Spleen (tissue), 11 donors: ENCODE measurements at regions not wholly inside any gene's neighbourhood (a gene's known extent, or its start where the extent isn't known, plus 50 kb on each side); places are given as distances from the start of the nearest gene placed in this dataset.

Source experiments
- DNase-seq: peaks from one replicate; pipeline ENCODE4 v3.0.0-alpha.2; 2020
- H3K27ac ChIP-seq, 8 donors: fragments of 200-600 bp; sonication (generic) in 7 of 8; 1 replicate in 4 of 8; 2 replicates in 4 of 8; pipeline versions ENCODE4 v1.5.0 to v1.8.0; 2016 to 2021; ENCODE audit warnings: inconsistent platforms in 4 of 8, mild to moderate bottlenecking in 4 of 8, moderate library complexity in 1 of 8
- H3K27me3 ChIP-seq, 7 donors: fragments of 200-600 bp; sonication (generic) in 6 of 7; replicated peaks in 1 of 7; 1 replicate in 4 of 7; 2 replicates in 3 of 7; pipeline versions ENCODE4 v1.5.0 to v1.8.0; 2016 to 2021; ENCODE audit warnings: inconsistent platforms in 3 of 7, mild to moderate bottlenecking in 1 of 7
- H3K36me3 ChIP-seq, 6 donors: fragments of 200-600 bp; sonication (generic) in 5 of 6; 1 replicate in 4 of 6; 2 replicates in 2 of 6; pipeline versions ENCODE4 v1.5.0 to v1.8.0; 2016 to 2021; ENCODE audit warnings: inconsistent platforms in 2 of 6
- H3K4me1 ChIP-seq, 6 donors: fragments of 200-600 bp; sonication (generic) in 5 of 6; 1 replicate in 3 of 6; 2 replicates in 3 of 6; pipeline versions ENCODE4 v1.5.0 to v1.8.0; 2016 to 2021; ENCODE audit warnings: inconsistent platforms in 3 of 6
- H3K4me3 ChIP-seq, 8 donors: fragments of 200-600 bp; sonication (generic) in 7 of 8; 1 replicate in 4 of 8; 2 replicates in 4 of 8; pipeline versions ENCODE4 v1.5.0 to v1.8.0; 2016 to 2021; ENCODE audit warnings: inconsistent platforms in 4 of 8, mild to moderate bottlenecking in 4 of 8, moderate library complexity in 2 of 8
- H3K9me3 ChIP-seq, 8 donors: fragments of 200-600 bp; sonication (generic) in 7 of 8; 1 replicate in 4 of 8; 2 replicates in 4 of 8; pipeline versions ENCODE4 v1.5.0 to v1.8.0; 2016 to 2021; ENCODE audit warnings: inconsistent platforms in 4 of 8
- POLR2A ChIP-seq, 3 donors: fragments of 450-650 bp; IDR thresholded peaks; one replicate each; pipeline ENCODE4 v1.5.1; 2017; ENCODE audit warnings: antibody characterized with exemption in 3 of 3, mild to moderate bottlenecking in 1 of 3
- POLR2AphosphoS5 ChIP-seq, 3 donors: sonication (generic); formaldehyde crosslinking; IDR thresholded peaks; one replicate each; pipeline ENCODE4 v1.5.1; 2017; ENCODE audit warnings: antibody characterized with exemption in 3 of 3
- WGBS, 5 donors: extraction: QIAGEN DNeasy Blood & Tissue Kit in 3 of 5; methylation state at CpG; one replicate each; pipeline versions ENCODE4 v1.1.5 to v1.1.7; 2013 to 2018; 5-methylcytosine and 5-hydroxymethylcytosine counted together
- intact Hi-C: fragments of 100-400 bp; cut with DNase I; formaldehyde crosslinking; loops from one replicate; pipeline ENCODE4 v1.15.0; 2023; ENCODE audit warnings: low total_unique reads
- TF ChIP-seq, protein P1 (sequence below), 11 experiments: fragments of 200-600 bp in 7 of 11; fragments of 450-650 bp in 4 of 11; sonication (generic) in 4 of 11; IDR thresholded peaks in 8 of 11; conservative IDR thresholded peaks in 3 of 11; 1 replicate in 7 of 11; 2 replicates in 4 of 11; pipeline versions ENCODE4 v1.4.0 to v1.8.0; 2016 to 2021; ENCODE audit warnings: antibody characterized with exemption in 11 of 11, inconsistent platforms in 4 of 11, mild to moderate bottlenecking in 1 of 11
- donor health status: healthy with polysubstance abuse.
- donor health status: DM: no; HTN: no; CAD: no; lungs with moderate emphysema.
- donor health status: DM: no; HTN: no; CAD: no.
- donor health status: Bipolar disorder and iron deficiency.
- donor health status: healthy.
- donor health status: DM: no; HTN: no; CAD: no.
- donor health status: DM: yes; HTN: yes; CAD: no.

GRCh38 chrX:128870361-128870760 is 652.9 kb downstream of the SMARCA1 start:
- intact Hi-C loops: no loop called here
- TF ChIP-seq POLR2AphosphoS5 (IDR thresholded peaks at IDR 0.05): no peak
- TF ChIP-seq POLR2A (IDR thresholded peaks at IDR 0.05): no peak
- TF ChIP-seq, protein P1, sequence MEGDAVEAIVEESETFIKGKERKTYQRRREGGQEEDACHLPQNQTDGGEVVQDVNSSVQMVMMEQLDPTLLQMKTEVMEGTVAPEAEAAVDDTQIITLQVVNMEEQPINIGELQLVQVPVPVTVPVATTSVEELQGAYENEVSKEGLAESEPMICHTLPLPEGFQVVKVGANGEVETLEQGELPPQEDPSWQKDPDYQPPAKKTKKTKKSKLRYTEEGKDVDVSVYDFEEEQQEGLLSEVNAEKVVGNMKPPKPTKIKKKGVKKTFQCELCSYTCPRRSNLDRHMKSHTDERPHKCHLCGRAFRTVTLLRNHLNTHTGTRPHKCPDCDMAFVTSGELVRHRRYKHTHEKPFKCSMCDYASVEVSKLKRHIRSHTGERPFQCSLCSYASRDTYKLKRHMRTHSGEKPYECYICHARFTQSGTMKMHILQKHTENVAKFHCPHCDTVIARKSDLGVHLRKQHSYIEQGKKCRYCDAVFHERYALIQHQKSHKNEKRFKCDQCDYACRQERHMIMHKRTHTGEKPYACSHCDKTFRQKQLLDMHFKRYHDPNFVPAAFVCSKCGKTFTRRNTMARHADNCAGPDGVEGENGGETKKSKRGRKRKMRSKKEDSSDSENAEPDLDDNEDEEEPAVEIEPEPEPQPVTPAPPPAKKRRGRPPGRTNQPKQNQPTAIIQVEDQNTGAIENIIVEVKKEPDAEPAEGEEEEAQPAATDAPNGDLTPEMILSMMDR (IDR thresholded peaks at IDR 0.05 in 8 of 11, conservative IDR thresholded peaks at IDR 0.05 in 3 of 11): no peak

DNA sequence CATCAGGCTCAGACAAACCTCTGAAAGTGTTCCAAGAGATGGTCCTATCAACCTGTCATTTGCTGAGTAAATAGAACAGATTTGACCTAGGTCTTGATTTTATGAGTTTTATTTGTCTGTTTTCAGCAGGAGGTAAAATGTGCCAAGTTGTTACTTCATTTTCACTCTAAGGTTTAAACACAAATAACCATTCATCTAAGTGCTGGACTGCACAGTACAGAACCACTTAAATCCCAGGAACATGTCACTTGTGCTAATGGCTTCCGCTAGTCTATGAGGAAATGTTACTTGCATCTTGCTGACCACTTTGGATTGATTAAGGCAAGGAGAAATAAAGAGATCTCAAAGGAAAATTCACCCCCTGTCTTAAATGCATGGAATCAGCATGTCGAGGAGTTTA is 660.7 kb downstream of the SMARCA1 start:
- WGBS, 5 donors: 63 to 84% (median 77%) methylated on average over 2 of the region's 2 CpGs
- Histone ChIP-seq H3K27me3 (no peaks in the 10 kb centered on the region), H3K4me3 (no peak overlapping the region), H3K9me3 (no peaks in the 10 kb centered on the region), H3K4me1 (no peaks in the 10 kb centered on the region), H3K27ac (no peak overlapping the region), H3K36me3 (no peaks in the 10 kb centered on the region)
- intact Hi-C loops: no loop called here
- TF ChIP-seq POLR2AphosphoS5 (IDR thresholded peaks at IDR 0.05): no peak
- TF ChIP-seq POLR2A (IDR thresholded peaks at IDR 0.05): no peak
- TF ChIP-seq, protein P1 (IDR thresholded peaks at IDR 0.05 in 8 of 11, conservative IDR thresholded peaks at IDR 0.05 in 3 of 11): no peak
- no peak for DNase-seq

More at GRCh38 chrX:128870361-128870760, 652.9 kb downstream of the SMARCA1 start:
- H3K27me3 ChIP-seq: no peaks in the 10 kb centered on the region
- no peaks in the 10 kb centered on the region for H3K36me3 ChIP-seq
- H3K4me3 ChIP-seq: no peak overlapping the region
- DNase-seq: no peak
- H3K9me3 ChIP-seq: no peaks in the 10 kb centered on the region
- no peaks in the 10 kb centered on the region for H3K4me1 ChIP-seq
- H3K27ac ChIP-seq: no peak overlapping the region

DNA sequence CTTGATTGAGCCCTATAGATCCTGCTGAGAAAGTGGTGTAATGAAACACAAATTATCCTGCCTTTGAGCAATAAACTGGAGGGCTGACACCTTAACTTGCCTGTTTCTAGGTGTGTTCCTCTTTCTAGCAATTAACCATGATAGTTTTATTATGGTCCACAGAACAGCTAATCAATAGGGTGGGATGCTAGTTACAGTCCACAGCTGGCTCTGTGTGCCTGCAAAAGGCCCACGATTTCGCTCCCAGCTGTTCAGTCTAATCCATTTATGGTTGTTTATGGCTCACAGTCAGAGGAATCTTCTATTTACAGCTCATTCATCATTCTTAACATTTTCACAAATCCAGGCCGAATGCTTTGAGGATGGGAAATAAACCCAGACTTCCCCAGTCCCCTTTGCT is 674.9 kb downstream of the SMARCA1 start:
- intact Hi-C loops: no loop called here
- H3K27me3 ChIP-seq: no peaks in the 10 kb centered on the region
- no peaks in the 10 kb centered on the region for H3K9me3 ChIP-seq
- WGBS, 5 donors: 46 to 80% (median 55%) methylated on average over 3 of the region's 3 CpGs
- no peak overlapping the region for H3K4me3 ChIP-seq
- TF ChIP-seq POLR2AphosphoS5 (IDR thresholded peaks at IDR 0.05): no peak
- no peak for TF ChIP-seq POLR2A (IDR thresholded peaks at IDR 0.05)
- TF ChIP-seq, protein P1 (IDR thresholded peaks at IDR 0.05 in 8 of 11, conservative IDR thresholded peaks at IDR 0.05 in 3 of 11): no peak
- DNase-seq: no peak
- no peak overlapping the region for H3K27ac ChIP-seq
- H3K36me3 ChIP-seq: no peaks in the 10 kb centered on the region
- no peaks in the 10 kb centered on the region for H3K4me1 ChIP-seq

- H3K9me3 ChIP-seq: no peaks in the 10 kb centered on the region
- H3K27me3 ChIP-seq: no peaks in the 10 kb centered on the region
- no peak for DNase-seq
- WGBS, 5 donors: 75 to 91% (median 78%) methylated on average over 3 of the region's 3 CpGs
- H3K4me1 ChIP-seq: no peaks in the 10 kb centered on the region
- H3K4me3 ChIP-seq: no peak overlapping the region
- intact Hi-C loops: no loop called here
- TF ChIP-seq, protein P1 (IDR thresholded peaks at IDR 0.05 in 8 of 11, conservative IDR thresholded peaks at IDR 0.05 in 3 of 11): no peak
- TF ChIP-seq POLR2A (IDR thresholded peaks at IDR 0.05) (no peak), POLR2AphosphoS5 (IDR thresholded peaks at IDR 0.05) (no peak)
- H3K36me3 ChIP-seq: no peaks in the 10 kb centered on the region
- no peak overlapping the region for H3K27ac ChIP-seq
Observed at GRCh38 chrX:128846385-128846784, 676.9 kb downstream of the SMARCA1 start.
